ENCODE measurements at regions not wholly inside any gene's neighbourhood (a gene's known extent, or its start where the extent isn't known, plus 50 kb on each side); places are given as distances from the start of the nearest gene placed in this dataset.
"Not testable (repeated sequence)": the region's sequence is repeated elsewhere in the genome, so short reads cannot be mapped to it uniquely, and the experiment has no call there.

DNA sequence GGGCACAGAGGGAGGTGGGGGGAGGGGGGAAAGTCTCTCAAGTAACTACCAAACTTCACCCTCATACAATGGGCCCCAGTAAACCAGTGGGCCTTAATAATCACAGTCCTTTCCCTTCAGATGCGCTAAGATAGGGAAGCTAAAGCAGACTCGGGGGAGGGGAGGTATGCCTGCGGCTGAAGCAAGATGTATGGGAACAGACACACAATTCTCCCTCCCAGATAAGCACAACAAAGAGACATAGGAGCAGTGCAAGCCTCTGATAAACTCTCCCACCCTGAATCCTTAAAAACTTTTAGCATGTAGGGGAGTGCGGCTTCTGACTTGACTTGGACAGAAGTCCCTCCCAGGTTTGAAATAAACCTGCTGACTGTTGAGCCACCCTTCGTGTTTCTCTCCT is 54.7 kb downstream of the PROP1 start:
- DNase-seq = not testable (repeated sequence)

DNA sequence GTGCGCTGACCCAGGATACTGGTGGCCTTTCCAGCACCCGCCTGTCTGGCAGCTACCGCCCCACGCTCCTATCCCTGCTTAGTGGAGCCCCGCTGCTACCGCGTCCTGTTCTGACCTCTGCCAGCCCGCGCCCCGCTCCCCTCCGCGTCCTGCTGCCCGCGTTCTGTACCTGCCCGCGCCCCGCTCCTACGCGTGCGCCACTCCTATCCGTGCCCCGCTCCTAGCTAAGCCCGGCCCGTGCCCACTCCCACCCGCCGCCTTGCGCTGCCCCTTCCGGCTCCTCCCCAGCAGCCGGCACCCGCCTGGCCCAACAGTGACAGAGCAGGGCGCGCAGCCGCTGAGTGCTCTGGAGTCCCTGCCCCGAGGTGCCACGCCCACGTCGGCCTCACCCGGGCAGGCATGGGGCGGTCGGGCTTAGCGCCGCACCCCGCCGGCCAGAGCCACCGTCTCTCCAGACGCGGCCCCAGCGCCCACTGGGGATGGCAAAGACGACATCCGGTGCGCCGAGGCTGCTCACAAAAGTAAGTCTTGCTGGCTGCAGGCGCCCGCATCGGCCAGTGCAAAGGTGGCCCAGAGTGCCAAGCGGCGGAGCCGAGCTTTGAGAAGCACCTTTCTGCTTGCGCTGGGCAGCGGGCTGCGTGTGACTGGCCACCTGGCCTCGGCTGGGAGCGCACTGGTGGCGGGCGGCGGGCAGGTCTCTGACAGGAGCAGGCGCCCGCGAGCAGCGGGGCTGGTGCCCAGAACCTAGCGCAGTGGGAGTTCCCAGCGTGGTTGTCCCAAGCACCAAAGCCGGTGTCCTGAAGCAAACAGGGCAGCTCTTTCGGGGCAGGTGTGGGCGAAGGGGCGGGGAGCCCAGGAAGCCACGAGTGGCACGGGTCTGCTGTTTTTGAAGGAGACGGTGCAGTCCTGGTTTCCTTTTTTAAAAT is 56.5 kb downstream of the PROP1 start:
- peak; percentile 20 for DNase-seq

DNA sequence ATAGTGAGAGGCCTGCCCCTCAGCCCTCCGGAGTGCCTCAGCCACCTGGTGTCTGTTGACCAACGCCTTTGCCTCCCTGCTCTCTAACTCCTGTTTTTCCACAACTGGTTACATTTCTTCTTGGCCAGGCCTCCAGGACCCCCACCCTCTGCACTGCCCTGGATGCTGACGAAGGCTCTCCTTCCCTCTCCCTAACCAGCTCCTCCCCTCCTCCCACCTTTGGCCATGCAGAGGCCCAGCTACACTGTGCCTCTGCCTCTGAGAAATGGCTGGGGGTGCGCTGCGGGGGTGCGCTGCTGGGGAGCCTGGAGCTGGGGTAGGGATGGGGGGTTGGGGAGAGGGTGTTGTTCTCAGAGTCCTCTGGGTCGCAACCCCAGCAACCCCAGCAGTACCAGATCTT is 57.3 kb downstream of the PROP1 start:
- DNase-seq = not testable (repeated sequence)

DNA sequence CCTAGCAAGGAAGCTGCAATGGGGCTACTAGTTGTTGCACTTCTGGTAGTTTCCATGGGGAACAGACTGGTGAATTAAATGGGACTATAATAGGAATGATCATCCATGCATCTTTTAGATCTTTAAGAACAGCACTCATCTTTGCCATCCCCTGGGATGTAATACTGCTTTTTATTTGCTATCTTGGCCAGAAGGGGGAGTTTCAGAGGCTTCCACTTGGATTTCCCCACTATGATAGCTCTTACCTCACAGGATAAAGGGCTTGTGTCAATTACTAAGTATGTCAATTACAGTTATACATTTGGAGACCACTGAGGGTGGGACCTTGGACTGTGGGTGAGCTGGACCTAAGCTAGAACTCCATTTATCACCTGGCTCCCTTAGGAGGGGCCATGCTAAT is 61.8 kb downstream of the PROP1 start:
- DNase-seq = not testable (repeated sequence)

DNA sequence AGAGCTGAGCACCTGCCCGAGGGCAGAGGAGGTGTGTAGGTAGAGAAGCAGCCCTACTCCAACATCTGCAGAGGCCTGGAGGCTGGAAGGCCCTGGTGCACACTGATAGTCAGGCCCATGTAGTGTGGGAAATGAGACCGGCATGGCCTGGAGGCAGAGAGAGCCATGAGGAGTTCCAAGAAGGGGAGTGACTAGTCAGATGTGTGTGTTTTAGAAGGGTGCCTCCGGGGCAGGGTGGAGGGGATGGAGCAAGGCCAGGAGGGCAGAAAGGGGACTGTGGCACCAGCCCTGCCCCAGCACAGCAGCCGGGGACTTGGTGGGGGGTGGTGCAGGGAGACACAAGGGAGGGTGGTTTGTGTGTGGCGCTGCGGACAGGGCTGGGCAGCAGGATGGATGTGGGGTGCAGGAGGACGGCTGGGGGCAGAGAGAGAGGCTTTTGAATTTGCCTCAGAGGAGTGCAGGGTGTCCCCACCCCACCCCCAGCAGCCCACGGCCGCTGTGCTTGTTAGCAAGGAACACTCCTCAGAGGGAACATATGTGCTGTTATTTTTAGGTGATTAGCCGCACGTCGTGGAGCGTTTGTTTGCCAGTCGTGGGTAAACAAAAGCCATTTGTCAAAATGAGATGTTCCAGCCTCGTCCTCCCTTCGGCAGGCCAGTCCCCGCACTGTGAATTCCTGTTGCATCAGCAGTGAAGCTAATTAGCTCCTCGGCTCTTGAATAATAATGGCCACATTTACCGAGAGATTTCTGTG is 65.6 kb downstream of the PROP1 start:
- not testable (repeated sequence) for DNase-seq

DNA sequence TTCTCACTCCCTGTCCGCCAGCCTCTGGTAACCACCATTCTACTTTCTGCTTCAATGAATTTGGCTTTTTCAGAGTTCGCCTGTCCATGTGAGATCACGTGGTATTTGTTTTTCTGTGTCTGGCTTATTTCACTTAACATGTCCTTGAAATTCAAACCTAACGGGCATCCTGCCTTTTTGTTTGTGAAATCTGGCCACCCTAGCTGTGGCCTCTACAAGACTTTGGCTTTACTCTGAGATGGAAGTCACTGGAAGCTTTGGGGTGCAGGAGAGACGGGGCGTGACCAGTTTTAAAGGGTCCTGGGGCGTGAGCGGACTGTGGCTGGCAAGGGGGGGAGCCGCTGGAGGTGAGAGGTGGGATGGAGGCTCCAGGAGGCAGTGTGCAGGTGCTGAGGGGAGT is 66.4 kb downstream of the PROP1 start:
- DNase-seq = not testable (repeated sequence)

DNA sequence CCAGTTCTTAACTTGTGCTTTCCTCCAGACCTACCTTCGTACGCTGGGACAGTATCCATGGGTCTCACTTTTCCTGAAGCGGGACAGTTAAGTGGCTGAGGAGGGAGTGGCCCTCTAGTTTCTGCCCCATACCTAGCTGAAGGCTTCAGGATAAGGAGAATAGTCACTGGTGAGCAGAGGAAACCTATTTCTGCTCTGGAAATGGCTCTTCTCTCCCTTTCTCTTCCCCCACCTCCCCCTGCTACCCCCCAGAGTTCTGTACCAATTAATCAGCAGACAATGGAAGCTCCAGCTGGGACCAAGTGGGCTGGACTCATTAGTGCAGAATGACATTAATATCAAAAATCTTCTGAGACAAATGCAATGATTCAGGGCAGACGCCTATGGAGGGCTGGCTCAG is 68.5 kb downstream of the PROP1 start:
- not testable (repeated sequence) for DNase-seq

DNA sequence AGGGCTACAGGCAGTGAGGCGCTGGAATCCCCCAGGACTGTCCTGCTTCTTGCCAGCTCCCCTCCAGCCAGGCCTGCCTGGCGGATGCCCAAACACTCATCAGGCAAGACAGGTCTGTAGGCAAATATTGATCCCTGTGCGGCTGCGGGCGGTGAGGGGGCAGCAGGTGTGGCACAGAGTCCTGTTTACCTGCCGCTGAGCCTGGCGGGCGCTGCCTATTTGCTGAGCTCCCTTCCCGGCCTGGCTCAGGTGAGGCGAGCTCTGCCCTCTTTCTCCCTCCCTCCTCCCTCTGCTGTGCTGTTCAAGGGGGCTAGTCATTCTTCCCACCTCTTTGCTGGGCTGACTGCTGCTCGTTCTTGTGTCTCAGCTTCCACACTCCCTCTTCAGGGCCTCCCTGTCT is 71.5 kb downstream of the PROP1 start:
- not testable (repeated sequence) for DNase-seq

DNA sequence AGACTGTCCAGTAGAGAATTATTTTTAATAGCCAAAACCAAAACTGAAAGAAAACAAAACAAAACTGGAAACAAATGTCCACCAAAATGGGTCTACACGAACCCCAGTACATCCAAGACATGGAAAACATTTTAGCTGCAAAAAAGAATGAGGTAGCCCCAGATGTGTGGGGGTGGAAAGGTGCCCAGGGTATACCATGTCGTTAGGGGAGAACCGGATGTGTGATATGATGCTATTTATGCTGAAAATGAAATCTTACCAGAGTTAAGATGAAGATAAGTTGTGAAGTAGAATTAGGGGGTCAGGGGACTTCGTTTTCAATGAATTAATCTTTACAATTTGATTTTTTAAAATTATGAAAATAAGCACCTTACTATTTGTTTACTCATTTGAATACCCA is 72.2 kb downstream of the PROP1 start:
- not testable (repeated sequence) for DNase-seq

DNA sequence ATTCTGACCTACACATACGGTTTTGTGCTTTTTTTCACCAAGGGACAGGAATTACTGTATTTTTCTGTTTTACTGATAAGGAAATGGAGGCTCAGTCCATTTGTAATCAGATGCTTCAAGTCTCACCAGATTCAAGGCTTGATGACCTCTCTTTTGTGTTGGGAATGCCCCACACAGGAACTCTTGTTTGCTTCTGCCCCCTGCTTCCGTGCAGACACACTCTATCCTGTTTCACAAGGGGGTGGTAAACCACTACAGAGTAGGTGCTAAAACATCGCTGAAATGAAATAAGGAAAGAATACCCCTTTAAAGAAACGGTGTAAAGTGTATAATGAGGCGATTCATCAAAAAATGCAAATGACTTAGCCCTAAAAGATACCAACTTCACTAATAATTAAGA is 72.9 kb downstream of the PROP1 start:
- not testable (repeated sequence) for DNase-seq

DNA sequence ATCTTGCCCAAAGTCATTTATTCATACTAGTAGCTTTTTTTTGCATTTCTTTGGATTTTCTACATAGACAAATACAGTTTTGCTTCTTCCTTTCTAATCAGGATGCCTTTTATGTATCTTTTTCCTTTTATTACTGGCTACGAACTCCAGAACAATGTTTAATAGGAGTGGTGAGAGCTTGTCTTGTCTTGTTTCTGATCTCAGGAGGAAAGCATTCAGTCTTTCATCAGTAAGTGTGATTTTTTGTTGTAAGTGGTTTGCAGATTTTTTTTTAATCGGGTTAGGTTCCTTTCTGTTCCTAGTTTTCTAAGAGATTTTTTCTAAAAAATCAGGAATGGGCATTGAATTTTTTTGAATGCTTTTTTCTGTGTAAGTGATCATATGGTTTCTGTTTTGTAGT is 86.8 kb downstream of the PROP1 start:
- not testable (repeated sequence) for DNase-seq

DNA sequence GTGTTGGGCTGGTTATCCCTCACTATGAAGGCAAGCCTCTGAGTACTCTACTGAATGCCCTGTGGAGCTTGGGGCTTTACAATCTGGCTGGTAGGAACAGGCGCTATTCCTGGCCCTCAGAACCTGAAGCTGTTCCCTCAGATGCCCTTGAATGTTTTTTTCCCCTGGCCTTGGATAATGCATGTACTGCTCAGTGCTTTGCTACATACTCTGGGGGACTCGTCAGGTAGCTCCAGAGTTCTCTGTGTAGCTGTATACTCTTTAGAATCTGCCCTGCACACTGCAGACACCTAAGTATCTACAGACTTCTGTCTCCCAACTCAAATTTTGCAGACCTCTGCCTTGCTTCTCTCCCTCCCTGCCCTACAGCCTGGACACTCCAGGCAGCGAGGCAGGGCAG is 93.2 kb downstream of the PROP1 start:
- not testable (repeated sequence) for DNase-seq

DNA sequence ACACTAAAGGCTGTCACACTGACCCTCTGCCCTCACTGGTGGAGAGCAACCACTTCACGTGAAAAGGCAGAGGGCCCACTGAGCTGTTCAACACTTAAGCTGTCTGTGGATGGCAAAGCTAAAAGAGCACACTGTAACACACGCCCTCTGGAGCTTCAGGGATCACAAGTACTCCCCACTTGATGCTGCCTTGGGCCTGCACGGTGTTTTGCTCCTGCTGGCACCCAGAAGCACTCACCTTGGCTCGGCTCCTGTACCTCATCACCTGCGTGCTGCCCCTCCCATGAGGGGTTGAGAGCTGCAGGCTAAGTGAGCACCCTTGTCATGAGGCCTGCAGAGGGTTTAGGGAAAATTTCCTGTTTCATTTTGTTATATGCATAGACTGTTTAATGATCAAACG is 96.0 kb downstream of the PROP1 start:
- DNase-seq = not testable (repeated sequence)

DNA sequence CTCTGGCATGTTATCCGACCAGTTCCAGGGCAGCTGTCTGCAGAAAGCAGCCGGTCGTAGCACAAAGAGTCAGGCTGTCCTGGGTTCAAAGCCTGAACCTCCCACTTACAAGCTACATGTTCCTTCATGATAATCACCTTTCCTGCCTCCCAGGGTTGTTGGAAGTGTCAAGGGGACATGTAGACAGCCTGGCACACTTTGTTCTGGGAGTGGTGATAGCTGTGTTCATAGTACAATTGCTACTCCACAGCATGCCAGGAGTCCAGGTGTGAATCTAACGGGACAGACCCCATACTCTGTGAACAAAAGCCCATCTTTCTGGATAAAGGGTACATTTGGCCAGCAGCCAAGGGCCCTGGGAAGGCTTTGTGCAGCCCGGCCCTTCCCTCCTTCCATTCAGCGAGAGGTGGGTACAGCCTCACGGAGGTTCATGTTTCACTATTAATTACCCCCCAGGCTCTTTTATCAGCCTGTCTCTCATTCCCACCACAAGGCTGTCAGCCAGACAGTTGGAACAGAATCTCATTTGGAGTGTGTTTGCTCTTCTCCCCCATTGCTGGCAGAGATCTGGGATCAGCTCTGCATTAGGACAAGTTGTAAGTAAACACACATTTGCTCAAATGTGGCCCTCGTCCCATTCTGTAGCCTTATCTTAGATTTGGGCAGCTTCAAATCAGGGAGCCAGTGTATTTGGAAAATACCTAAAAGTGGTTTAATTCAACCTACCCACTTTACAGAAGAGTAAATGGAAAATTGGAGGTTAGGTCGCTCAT is 101.2 kb downstream of the PROP1 start:
- DNase-seq = not testable (repeated sequence)

DNA sequence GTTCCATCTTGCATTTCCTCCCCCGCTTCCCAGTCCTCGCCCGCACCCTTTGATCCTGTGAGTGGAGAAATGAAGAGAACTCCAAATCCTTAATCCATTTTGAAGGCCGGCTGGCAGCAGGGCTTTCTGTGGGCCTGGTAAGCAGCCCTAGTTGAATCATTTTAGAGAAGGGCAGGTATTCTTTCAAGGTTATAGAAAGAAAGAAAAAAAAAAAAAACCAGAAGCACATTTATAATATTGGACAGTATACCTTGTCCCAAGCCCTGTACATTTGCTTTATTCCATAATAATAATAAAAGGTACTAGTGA is 103.7 kb downstream of the PROP1 start:
- not testable (repeated sequence) for DNase-seq

DNA sequence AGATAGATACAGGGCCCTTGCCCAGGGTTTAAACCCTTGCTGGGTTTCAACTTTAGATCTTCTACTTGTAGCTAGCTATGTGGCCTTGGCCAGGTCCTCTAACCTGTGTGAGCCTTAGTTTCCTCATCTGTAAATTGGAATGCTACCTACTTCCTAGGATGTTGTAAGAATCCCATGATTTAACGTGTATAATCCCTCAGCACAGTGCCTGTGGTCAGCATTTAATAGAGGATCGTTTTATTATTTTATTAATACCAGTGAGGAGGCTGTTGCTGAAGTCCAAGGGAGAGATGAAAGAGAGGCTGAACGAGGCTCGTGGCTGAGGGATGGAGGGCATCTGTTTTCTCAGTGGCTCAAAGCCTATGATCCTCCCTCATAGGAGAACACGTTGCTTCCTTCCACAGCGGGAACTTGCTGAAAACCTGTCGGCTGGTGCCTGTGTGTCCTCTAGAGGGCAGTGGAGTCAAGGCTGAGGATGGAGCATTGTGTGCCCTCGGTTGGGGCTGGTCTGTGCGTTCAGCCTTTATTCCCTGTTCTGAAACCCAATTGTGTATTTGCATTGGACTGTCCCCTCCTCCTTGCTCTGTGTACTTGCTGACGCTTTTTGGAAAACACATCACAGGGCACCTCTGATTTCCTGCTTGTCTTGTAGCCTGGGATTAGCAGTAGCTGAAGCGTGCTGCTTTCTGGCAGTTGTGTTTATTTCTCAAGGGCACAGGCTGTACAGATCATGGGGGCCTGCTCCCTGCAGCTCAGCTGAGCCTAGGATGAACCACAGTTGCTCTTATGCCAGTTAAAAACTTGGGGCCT is 104.3 kb downstream of the PROP1 start:
- not testable (repeated sequence) for DNase-seq

DNA sequence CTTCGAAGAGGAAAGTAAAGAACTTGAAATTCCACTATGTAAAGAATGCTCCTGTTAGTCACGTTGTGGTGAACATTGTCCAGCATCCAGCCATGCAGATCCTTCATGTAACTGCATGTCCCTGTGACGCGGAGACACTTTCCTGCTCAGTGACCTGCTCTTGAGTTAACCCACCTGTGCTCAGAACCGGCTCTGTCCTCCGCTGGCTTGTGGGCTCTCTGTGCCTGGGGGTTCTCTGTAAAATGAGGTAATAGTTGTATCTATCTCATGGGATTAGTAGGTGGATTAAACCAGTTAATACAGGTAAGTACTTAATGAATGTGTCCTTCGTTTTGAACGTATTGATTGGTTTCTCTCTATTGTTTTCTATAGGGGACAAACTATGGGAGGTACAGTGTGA is 100.6 kb upstream of the FAM153A start:
- not testable (repeated sequence) for DNase-seq

DNA sequence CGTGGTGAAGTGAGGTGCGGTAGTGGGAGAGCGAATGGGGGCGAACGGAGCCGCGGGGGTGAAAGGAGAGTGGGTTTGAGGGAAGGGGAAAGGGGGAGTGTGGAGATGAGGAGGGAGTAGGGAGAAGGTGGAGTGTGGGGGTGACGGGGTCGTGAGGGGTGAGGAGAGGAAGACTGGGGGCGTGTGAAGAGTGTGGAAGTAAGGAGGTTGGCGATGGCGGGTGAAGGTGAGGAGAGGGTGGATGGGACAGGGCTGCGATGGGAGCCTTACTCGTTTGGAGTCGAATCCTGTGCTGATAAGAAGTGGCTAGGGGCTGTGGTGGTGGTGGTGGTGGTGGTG is 93.2 kb upstream of the FAM153A start:
- not testable (repeated sequence) for DNase-seq

DNA sequence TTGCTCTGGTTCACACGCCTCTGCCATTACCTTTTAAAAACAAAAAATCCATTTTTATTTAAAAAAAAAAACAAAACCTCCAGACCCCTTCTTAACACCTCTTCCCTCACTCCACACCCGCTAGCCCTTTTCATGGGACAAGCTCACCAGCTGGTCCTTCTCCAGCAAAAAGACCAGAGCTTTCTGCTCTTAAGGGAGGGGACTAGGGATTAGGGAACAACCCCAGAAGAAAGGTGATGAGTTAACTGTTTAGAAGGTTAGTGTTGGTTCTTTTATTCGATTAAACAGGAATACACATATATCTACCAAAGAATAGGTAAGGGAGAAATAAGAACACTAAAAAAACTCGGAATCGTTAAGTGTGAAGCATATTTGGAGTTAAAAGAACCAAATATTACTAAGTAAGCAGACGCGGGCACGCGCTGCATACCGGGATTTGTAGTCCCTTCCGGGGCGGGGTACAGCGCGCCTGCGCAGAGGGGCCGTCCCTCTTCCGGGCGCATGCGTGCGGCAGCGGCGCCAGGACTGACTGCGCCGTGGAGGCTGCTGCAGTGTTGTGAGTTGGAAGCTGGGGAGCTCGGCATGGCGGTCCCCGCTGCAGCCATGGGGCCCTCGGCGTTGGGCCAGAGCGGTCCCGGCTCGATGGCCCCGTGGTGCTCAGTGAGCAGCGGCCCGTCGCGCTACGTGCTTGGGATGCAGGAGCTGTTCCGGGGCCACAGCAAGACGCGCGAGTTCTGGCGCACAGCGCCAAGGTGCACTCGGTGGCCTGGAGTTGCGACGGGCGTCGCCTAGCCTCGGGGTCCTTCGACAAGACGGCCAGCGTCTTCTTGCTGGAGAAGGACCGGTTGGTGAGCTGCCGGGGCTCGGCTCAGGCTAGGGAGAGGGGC is 92.6 kb upstream of the FAM153A start:
- DNase-seq = not testable (repeated sequence)

DNA sequence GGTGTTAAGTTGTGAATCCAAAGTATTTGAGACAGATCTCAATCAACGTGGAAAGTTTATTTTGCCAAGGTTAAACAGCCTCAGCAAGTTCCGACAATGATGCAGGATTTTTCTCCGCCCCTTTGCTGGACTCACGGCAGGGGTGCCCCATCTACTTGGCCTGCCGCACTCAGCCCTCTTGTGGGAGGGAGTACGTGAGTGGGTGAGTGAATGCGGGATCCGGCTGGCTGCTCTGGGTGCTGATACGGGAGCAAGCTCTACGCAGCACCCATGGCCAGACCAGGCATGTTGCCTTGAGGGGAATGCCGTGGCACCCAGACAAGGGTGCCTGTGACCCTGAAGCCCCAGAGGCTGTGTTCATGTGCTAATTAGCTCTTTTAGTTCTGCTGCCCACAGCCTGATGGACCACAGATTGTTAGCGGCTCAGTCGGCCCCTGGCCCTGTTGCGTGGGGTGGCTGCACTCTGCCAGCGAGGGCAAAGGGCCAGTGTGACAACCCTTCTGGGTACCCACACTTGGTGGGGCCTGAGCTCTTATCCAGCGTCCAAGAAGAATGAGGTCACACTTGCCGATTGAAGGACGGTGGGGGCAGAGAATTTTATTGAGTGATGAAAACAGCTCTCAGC is 81.2 kb upstream of the FAM153A start:
- not testable (repeated sequence) for DNase-seq
